ENCODE measurements at regions not wholly inside any gene's neighbourhood (a gene's known extent, or its start where the extent isn't known, plus 50 kb on each side); places are given as distances from the start of the nearest gene placed in this dataset.
A peak's percentile ranks its signal among the peaks of the same experiment; 100 is the strongest.

- no peak overlapping the region for H3K4me3 Mint-ChIP-seq
- H3K27me3 Mint-ChIP-seq (ENCODE audit: low read depth), result no peaks in the 10 kb centered on the region
- no peaks in the 10 kb centered on the region for H3K36me3 Mint-ChIP-seq (ENCODE audit: low read depth)
- H3K4me1 Mint-ChIP-seq, result peaks cover 19% of the 10 kb centered on the region
- no peak for DNase-seq (ENCODE audit: low read depth, low spot score)
- TF ChIP-seq CTCF (conservative IDR thresholded peaks at IDR 0.05), result no peak
- H3K9me3 Mint-ChIP-seq, result no peaks in the 10 kb centered on the region
- H3K27ac Mint-ChIP-seq (ENCODE audit: unreplicated experiment), result no peak overlapping the region
Observed at GRCh38 chr4:137655302-137655701, 123.0 kb upstream of the PCDH18 start.

- no peaks in the 10 kb centered on the region for H3K36me3 Mint-ChIP-seq (ENCODE audit: low read depth)
- no peaks in the 10 kb centered on the region for H3K27me3 Mint-ChIP-seq (ENCODE audit: low read depth)
- H3K27ac Mint-ChIP-seq (ENCODE audit: unreplicated experiment), result no peak overlapping the region
- H3K9me3 Mint-ChIP-seq, result no peaks in the 10 kb centered on the region
- no peak for TF ChIP-seq CTCF (conservative IDR thresholded peaks at IDR 0.05)
- DNase-seq (ENCODE audit: low read depth, low spot score), result no peak
- H3K4me1 Mint-ChIP-seq, result peaks cover 19% of the 10 kb centered on the region
- no peak overlapping the region for H3K4me3 Mint-ChIP-seq
Observed at GRCh38 chr4:137651128-137651527, 118.8 kb upstream of the PCDH18 start.

- H3K9me3 Mint-ChIP-seq, result no peaks in the 10 kb centered on the region
- no peak overlapping the region for H3K27ac Mint-ChIP-seq (ENCODE audit: unreplicated experiment)
- H3K36me3 Mint-ChIP-seq (ENCODE audit: low read depth), result no peaks in the 10 kb centered on the region
- no peak for TF ChIP-seq CTCF (conservative IDR thresholded peaks at IDR 0.05)
- H3K27me3 Mint-ChIP-seq (ENCODE audit: low read depth), result no peaks in the 10 kb centered on the region
- H3K4me1 Mint-ChIP-seq, result peaks cover 15% of the 10 kb centered on the region
- no peak for DNase-seq (ENCODE audit: low read depth, low spot score)
- H3K4me3 Mint-ChIP-seq, result no peak overlapping the region
Observed at GRCh38 chr4:137649711-137650450, 117.6 kb upstream of the PCDH18 start.

- H3K27ac Mint-ChIP-seq (ENCODE audit: unreplicated experiment), result peak overlapping the region; percentile 63
- H3K9me3 Mint-ChIP-seq, result no peaks in the 10 kb centered on the region
- H3K4me1 Mint-ChIP-seq, result peaks cover 15% of the 10 kb centered on the region
- no peaks in the 10 kb centered on the region for H3K36me3 Mint-ChIP-seq (ENCODE audit: low read depth)
- DNase-seq (ENCODE audit: low read depth, low spot score), result no peak
- TF ChIP-seq CTCF (conservative IDR thresholded peaks at IDR 0.05), result no peak
- no peak overlapping the region for H3K4me3 Mint-ChIP-seq
- H3K27me3 Mint-ChIP-seq (ENCODE audit: low read depth), result no peaks in the 10 kb centered on the region
Observed at GRCh38 chr4:137648531-137648930, 116.2 kb upstream of the PCDH18 start.

- no peak for DNase-seq (ENCODE audit: low read depth, low spot score)
- peaks cover 4% of the 10 kb centered on the region for H3K9me3 Mint-ChIP-seq
- no peak overlapping the region for H3K4me3 Mint-ChIP-seq
- H3K4me1 Mint-ChIP-seq, result peaks cover 15% of the 10 kb centered on the region
- H3K36me3 Mint-ChIP-seq (ENCODE audit: low read depth), result no peaks in the 10 kb centered on the region
- H3K27ac Mint-ChIP-seq (ENCODE audit: unreplicated experiment), result no peak overlapping the region
- no peak for TF ChIP-seq CTCF (conservative IDR thresholded peaks at IDR 0.05)
- no peaks in the 10 kb centered on the region for H3K27me3 Mint-ChIP-seq (ENCODE audit: low read depth)
Observed at GRCh38 chr4:137647375-137647774, 115.1 kb upstream of the PCDH18 start.

Measured in neural crest cell (in vitro differentiated cells).